HCT116 (cell line): ENCODE measurements at regions not wholly inside any gene's neighbourhood (a gene's known extent, or its start where the extent isn't known, plus 50 kb on each side); places are given as distances from the start of the nearest gene placed in this dataset.

ENCODE experiments used
- EZH2 ChIP-seq: fragments of 200-600 bp; sonication (generic); IDR thresholded peaks from 2 replicates; pipeline ENCODE4 v1.6.1; 2017; ENCODE audit warnings: antibody characterized with exemption, mixed run types
- EZH2phosphoT487 ChIP-seq: fragments of 200-600 bp; IDR thresholded peaks from 2 replicates; pipeline ENCODE4 v1.6.1; 2018; ENCODE audit warnings: antibody characterized with exemption, borderline replicate concordance
- POLR2AphosphoS5 ChIP-seq: IDR thresholded peaks from 2 replicates; pipeline ENCODE4 v1.6.1; 2011; ENCODE audit warnings: mild to moderate bottlenecking, low read depth, low read length, moderate library complexity
- SIN3A ChIP-seq: IDR thresholded peaks from 2 replicates; pipeline ENCODE4 v1.6.1; 2012; ENCODE audit warnings: low read depth
- SP1 ChIP-seq: IDR thresholded peaks from 2 replicates; pipeline ENCODE4 v1.6.1; 2012; ENCODE audit warnings: low read depth
- TF ChIP-seq, protein P1 (sequence below), 3 experiments: fragments of 200-600 bp in 1 of 3; sonication (generic) in 1 of 3; IDR thresholded peaks in 2 of 3; conservative IDR thresholded peaks in 1 of 3; 2 replicates each; pipeline ENCODE4 v1.5.1; 2012 to 2017; ENCODE audit warnings: low read depth in 2 of 3, low read length in 2 of 3, antibody characterized with exemption in 1 of 3, borderline replicate concordance in 1 of 3, control low read depth in 1 of 3, mild to moderate bottlenecking in 1 of 3, mixed read lengths in 1 of 3, mixed run types in 1 of 3, moderate library complexity in 1 of 3; ENCODE audit not compliant: insufficient read depth in 1 of 3
- TF ChIP-seq, protein P2 (sequence below): IDR thresholded peaks from 2 replicates; pipeline ENCODE4 v1.6.1; 2012; ENCODE audit warnings: low read depth
- TF ChIP-seq, protein P3 (sequence below): IDR thresholded peaks from 2 replicates; pipeline ENCODE4 v1.6.1; 2012

DNA sequence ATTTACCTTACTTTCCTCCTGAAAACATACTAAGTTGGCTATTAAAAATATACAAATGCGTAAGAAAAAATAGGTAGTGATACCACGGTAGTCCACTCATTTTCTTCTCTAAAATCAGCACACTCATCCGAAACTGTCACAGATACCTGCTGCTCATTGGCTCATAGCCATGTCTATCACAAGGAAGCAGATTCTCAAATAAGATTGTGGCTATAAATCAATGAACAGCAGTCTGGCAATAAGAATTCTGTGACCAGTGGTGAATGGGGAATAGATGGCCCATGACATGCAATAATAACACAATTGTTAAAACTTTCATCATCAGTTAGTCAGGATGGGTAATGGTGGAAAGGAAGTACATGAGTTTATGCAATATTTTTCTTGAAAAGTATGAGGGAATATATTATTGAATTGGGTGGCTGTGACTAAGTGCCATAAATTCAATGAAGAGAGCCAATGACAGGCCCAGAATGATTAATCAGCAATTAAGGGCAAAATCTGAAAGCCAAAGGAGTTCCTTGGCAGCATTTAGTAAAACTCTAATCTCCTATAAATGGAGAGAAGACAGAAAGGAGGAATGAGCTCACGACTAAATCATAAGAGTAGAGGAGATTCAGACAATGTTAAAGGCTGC lies 202.3 kb upstream of the NEIL3 start:
- TF ChIP-seq, protein P1, sequence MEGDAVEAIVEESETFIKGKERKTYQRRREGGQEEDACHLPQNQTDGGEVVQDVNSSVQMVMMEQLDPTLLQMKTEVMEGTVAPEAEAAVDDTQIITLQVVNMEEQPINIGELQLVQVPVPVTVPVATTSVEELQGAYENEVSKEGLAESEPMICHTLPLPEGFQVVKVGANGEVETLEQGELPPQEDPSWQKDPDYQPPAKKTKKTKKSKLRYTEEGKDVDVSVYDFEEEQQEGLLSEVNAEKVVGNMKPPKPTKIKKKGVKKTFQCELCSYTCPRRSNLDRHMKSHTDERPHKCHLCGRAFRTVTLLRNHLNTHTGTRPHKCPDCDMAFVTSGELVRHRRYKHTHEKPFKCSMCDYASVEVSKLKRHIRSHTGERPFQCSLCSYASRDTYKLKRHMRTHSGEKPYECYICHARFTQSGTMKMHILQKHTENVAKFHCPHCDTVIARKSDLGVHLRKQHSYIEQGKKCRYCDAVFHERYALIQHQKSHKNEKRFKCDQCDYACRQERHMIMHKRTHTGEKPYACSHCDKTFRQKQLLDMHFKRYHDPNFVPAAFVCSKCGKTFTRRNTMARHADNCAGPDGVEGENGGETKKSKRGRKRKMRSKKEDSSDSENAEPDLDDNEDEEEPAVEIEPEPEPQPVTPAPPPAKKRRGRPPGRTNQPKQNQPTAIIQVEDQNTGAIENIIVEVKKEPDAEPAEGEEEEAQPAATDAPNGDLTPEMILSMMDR (IDR thresholded peaks at IDR 0.05 in 2 of 3, conservative IDR thresholded peaks at IDR 0.05 in 1 of 3; ENCODE audit: borderline replicate concordance in 1 of 3, insufficient read depth in 1 of 3, low read depth in 2 of 3, low read length in 2 of 3) = no peak
- TF ChIP-seq SP1 (no peak), EZH2phosphoT487 (no peak), EZH2 (no peak), SIN3A (no peak), POLR2AphosphoS5 (no peak)
- TF ChIP-seq, protein P2, sequence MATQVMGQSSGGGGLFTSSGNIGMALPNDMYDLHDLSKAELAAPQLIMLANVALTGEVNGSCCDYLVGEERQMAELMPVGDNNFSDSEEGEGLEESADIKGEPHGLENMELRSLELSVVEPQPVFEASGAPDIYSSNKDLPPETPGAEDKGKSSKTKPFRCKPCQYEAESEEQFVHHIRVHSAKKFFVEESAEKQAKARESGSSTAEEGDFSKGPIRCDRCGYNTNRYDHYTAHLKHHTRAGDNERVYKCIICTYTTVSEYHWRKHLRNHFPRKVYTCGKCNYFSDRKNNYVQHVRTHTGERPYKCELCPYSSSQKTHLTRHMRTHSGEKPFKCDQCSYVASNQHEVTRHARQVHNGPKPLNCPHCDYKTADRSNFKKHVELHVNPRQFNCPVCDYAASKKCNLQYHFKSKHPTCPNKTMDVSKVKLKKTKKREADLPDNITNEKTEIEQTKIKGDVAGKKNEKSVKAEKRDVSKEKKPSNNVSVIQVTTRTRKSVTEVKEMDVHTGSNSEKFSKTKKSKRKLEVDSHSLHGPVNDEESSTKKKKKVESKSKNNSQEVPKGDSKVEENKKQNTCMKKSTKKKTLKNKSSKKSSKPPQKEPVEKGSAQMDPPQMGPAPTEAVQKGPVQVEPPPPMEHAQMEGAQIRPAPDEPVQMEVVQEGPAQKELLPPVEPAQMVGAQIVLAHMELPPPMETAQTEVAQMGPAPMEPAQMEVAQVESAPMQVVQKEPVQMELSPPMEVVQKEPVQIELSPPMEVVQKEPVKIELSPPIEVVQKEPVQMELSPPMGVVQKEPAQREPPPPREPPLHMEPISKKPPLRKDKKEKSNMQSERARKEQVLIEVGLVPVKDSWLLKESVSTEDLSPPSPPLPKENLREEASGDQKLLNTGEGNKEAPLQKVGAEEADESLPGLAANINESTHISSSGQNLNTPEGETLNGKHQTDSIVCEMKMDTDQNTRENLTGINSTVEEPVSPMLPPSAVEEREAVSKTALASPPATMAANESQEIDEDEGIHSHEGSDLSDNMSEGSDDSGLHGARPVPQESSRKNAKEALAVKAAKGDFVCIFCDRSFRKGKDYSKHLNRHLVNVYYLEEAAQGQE = no peak
- TF ChIP-seq, protein P3, sequence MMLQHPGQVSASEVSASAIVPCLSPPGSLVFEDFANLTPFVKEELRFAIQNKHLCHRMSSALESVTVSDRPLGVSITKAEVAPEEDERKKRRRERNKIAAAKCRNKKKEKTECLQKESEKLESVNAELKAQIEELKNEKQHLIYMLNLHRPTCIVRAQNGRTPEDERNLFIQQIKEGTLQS = no peak
